OCI-LY1 (cell line): ENCODE measurements at regions not wholly inside any gene's neighbourhood (a gene's known extent, or its start where the extent isn't known, plus 50 kb on each side); places are given as distances from the start of the nearest gene placed in this dataset.

Experiments used
- H2AFZ ChIP-seq: fragments of 200-600 bp; sonication (generic), shearing (Covaris generic); 2 replicates; pipeline ENCODE4 v1.6.0; 2014; ENCODE audit warnings: antibody characterized with exemption, mild to moderate bottlenecking, low read length
- H3F3A ChIP-seq: fragments of 200-600 bp; sonication (generic), shearing (Covaris generic); 2 replicates; pipeline ENCODE4 v1.6.0; 2014; ENCODE audit warnings: mild to moderate bottlenecking, antibody characterized with exemption, low read length, moderate library complexity; ENCODE audit not compliant: insufficient read depth
- H3K27ac ChIP-seq: fragments of 200-600 bp; sonication (generic); 2 replicates; pipeline ENCODE4 v1.5.1; 2014; ENCODE audit warnings: low read length, mixed run types, mild to moderate bottlenecking, low read depth; ENCODE audit not compliant: poor library complexity, severe bottlenecking
- H3K27me3 ChIP-seq: fragments of 200-600 bp; sonication (generic); 2 replicates; pipeline ENCODE4 v1.6.0; 2014; ENCODE audit warnings: antibody characterized with exemption, mild to moderate bottlenecking, low read length, moderate library complexity; ENCODE audit not compliant: insufficient read depth
- H3K36me3 ChIP-seq: fragments of 200-600 bp; sonication (generic); 2 replicates; pipeline ENCODE4 v1.6.1; 2014; ENCODE audit warnings: mild to moderate bottlenecking, antibody characterized with exemption, low read length, moderate library complexity, mixed read lengths; ENCODE audit not compliant: insufficient read depth
- H3K4me1 ChIP-seq: fragments of 200-600 bp; sonication (generic); 2 replicates; pipeline ENCODE4 v1.5.1; 2014; ENCODE audit warnings: mild to moderate bottlenecking, low read length, moderate library complexity; ENCODE audit not compliant: insufficient read depth, severe bottlenecking
- H3K4me2 ChIP-seq: fragments of 200-600 bp; sonication (generic), shearing (Covaris generic); 2 replicates; pipeline ENCODE4 v1.6.1; 2014; ENCODE audit warnings: low read length
- H3K4me3 ChIP-seq: fragments of 200-600 bp; sonication (generic); 2 replicates; pipeline ENCODE4 v1.5.1; 2014; ENCODE audit warnings: low read length, low read depth, mild to moderate bottlenecking, mixed read lengths; ENCODE audit not compliant: poor library complexity, severe bottlenecking
- H3K79me2 ChIP-seq: fragments of 200-600 bp; shearing (Covaris generic); 2 replicates; pipeline ENCODE4 v1.6.1; 2016; ENCODE audit warnings: mixed run types, low read length, mixed read lengths; ENCODE audit not compliant: insufficient read depth
- H3K9ac ChIP-seq: fragments of 200-600 bp; sonication (generic), shearing (Covaris generic); 2 replicates; pipeline ENCODE4 v1.6.1; 2014; ENCODE audit warnings: mild to moderate bottlenecking, low read length, mixed read lengths
- H3K9me2 ChIP-seq: fragments of 200-600 bp; sonication (generic), shearing (Covaris generic); 2 replicates; pipeline ENCODE4 v1.6.1; 2014; ENCODE audit warnings: low read depth, mild to moderate bottlenecking, low read length, mixed read lengths
- H3K9me3 ChIP-seq: fragments of 200-600 bp; shearing (Covaris generic); 2 replicates; pipeline ENCODE4 v1.6.1; 2014; ENCODE audit warnings: low read length, mixed read lengths
- H4K20me1 ChIP-seq: fragments of 200-600 bp; sonication (generic), shearing (Covaris generic); 2 replicates; pipeline ENCODE4 v1.6.0; 2016; ENCODE audit warnings: mild to moderate bottlenecking, low read length; ENCODE audit not compliant: insufficient read depth
- EZH2 ChIP-seq: fragments of 200-600 bp; sonication (generic), shearing (Covaris generic); IDR thresholded peaks from 2 replicates; pipeline ENCODE4 v1.8.0; 2017; ENCODE audit warnings: borderline replicate concordance, mixed run types, mild to moderate bottlenecking, antibody characterized with exemption, low read length, moderate library complexity, mixed read lengths
- TF ChIP-seq, protein P1 (sequence below): fragments of 200-600 bp; sonication (generic), shearing (Covaris generic); IDR thresholded peaks from 2 replicates; pipeline ENCODE4 v1.5.1; 2017; ENCODE audit warnings: mild to moderate bottlenecking, antibody characterized with exemption, low read length, moderate library complexity, mixed read lengths

- H3K4me1 ChIP-seq, result no peaks in the 10 kb centered on the region
- no peaks in the 10 kb centered on the region for H3F3A ChIP-seq
- no peak overlapping the region for H3K27ac ChIP-seq
- H3K9ac ChIP-seq, result no peak overlapping the region
- no peak overlapping the region for H3K4me2 ChIP-seq
- H3K9me3 ChIP-seq, result no peaks in the 10 kb centered on the region
- no peak overlapping the region for H2AFZ ChIP-seq
- H3K79me2 ChIP-seq, result no peaks in the 10 kb centered on the region
- H3K9me2 ChIP-seq, result no peaks in the 10 kb centered on the region
- H3K4me3 ChIP-seq, result no peak overlapping the region
- no peak for TF ChIP-seq EZH2
- TF ChIP-seq, protein P1, sequence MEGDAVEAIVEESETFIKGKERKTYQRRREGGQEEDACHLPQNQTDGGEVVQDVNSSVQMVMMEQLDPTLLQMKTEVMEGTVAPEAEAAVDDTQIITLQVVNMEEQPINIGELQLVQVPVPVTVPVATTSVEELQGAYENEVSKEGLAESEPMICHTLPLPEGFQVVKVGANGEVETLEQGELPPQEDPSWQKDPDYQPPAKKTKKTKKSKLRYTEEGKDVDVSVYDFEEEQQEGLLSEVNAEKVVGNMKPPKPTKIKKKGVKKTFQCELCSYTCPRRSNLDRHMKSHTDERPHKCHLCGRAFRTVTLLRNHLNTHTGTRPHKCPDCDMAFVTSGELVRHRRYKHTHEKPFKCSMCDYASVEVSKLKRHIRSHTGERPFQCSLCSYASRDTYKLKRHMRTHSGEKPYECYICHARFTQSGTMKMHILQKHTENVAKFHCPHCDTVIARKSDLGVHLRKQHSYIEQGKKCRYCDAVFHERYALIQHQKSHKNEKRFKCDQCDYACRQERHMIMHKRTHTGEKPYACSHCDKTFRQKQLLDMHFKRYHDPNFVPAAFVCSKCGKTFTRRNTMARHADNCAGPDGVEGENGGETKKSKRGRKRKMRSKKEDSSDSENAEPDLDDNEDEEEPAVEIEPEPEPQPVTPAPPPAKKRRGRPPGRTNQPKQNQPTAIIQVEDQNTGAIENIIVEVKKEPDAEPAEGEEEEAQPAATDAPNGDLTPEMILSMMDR, result no peak
- H4K20me1 ChIP-seq, result no peaks in the 10 kb centered on the region
- H3K27me3 ChIP-seq, result no peaks in the 10 kb centered on the region
- H3K36me3 ChIP-seq, result no peaks in the 10 kb centered on the region
Measured at GRCh38 chr5:74299833-74300232, 340.7 kb downstream of the ENC1 start.

DNA sequence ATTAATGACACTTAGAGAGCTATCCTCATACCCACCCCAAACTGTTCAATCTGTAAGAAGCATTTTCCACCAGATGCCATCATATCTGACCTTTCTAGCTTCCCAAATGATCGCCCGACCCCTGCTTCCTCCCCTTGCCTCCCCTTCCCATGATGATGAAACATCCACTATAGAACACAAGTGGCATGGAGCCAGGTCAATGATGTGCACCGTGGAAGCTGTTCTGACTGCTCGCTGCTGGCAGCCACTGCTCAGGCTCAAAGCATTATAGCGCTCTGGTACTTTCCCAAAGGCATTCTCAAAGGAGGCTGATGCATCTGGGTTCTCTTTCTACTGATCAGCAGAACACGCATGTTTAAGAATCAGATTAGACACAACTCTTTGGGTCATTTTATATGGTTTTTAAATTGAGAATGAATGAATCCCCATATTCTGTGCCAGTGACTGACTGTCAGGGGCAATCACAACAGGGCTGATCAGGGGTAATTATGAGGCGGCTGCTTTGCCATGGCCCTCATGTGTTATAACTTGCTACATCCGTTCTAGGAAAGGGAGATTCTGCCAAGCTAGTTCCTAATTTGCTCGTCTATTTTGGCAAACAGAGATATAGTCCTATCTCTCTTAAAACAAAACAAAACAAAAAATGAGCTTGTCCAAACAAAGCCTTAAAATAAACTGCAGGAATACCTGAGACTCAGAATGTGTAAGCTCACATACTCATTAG, 343.7 kb downstream of the ENC1 start:
- no peak for TF ChIP-seq EZH2
- TF ChIP-seq, protein P1, result no peak
- H3K27me3 ChIP-seq, result no peaks in the 10 kb centered on the region
- H2AFZ ChIP-seq, result no peak overlapping the region
- H3K9ac ChIP-seq, result no peak overlapping the region
- no peaks in the 10 kb centered on the region for H3K4me1 ChIP-seq
- H3F3A ChIP-seq, result no peaks in the 10 kb centered on the region
- H3K27ac ChIP-seq, result no peak overlapping the region
- no peaks in the 10 kb centered on the region for H3K36me3 ChIP-seq
- no peak overlapping the region for H3K4me2 ChIP-seq
- H3K79me2 ChIP-seq, result no peaks in the 10 kb centered on the region
- no peak overlapping the region for H3K4me3 ChIP-seq
- H4K20me1 ChIP-seq, result no peaks in the 10 kb centered on the region
- no peaks in the 10 kb centered on the region for H3K9me3 ChIP-seq
- no peaks in the 10 kb centered on the region for H3K9me2 ChIP-seq

- H3K27ac ChIP-seq, result no peak overlapping the region
- no peak overlapping the region for H3K4me3 ChIP-seq
- no peak overlapping the region for H3K4me2 ChIP-seq
- H3K9me2 ChIP-seq, result no peaks in the 10 kb centered on the region
- H3K79me2 ChIP-seq, result no peaks in the 10 kb centered on the region
- H3K4me1 ChIP-seq, result no peaks in the 10 kb centered on the region
- H3K36me3 ChIP-seq, result no peaks in the 10 kb centered on the region
- no peak overlapping the region for H3K9ac ChIP-seq
- no peaks in the 10 kb centered on the region for H3F3A ChIP-seq
- no peaks in the 10 kb centered on the region for H3K27me3 ChIP-seq
- no peak for TF ChIP-seq EZH2
- TF ChIP-seq, protein P1, result no peak
- no peak overlapping the region for H2AFZ ChIP-seq
- no peaks in the 10 kb centered on the region for H4K20me1 ChIP-seq
- no peaks in the 10 kb centered on the region for H3K9me3 ChIP-seq
Measured at GRCh38 chr5:74295676-74296075, 344.9 kb downstream of the ENC1 start.
